Vagina (tissue), 2 donors: ENCODE measurements at regions not wholly inside any gene's neighbourhood (a gene's known extent, or its start where the extent isn't known, plus 50 kb on each side); places are given as distances from the start of the nearest gene placed in this dataset.

Experiments
- CTCF ChIP-seq, 3 experiments: fragments of 450-650 bp in 2 of 3; fragments of 200-600 bp in 1 of 3; sonication (generic) in 1 of 3; IDR thresholded peaks; one replicate each; pipeline ENCODE4 v1.5.1; 2017 to 2019; ENCODE audit warnings: antibody characterized with exemption in 3 of 3, mild to moderate bottlenecking in 2 of 3, moderate library complexity in 2 of 3
- POLR2AphosphoS5 ChIP-seq, 2 donors: sonication (generic); formaldehyde crosslinking; IDR thresholded peaks; one replicate each; pipeline ENCODE4 v1.9.0; 2017; ENCODE audit warnings: antibody characterized with exemption in 2 of 2, mild to moderate bottlenecking in 2 of 2, low read depth in 1 of 2; ENCODE audit not compliant: insufficient read depth in 1 of 2

GRCh38 chr1:116852910-116853309, 56.8 kb upstream of the PTGFRN start:
- TF ChIP-seq CTCF (IDR thresholded peaks at IDR 0.05) (no peak), POLR2AphosphoS5 (IDR thresholded peaks at IDR 0.05; ENCODE audit: insufficient read depth in 1 of 2, low read depth in 1 of 2) (no peak)
